Keratinocyte (primary cell): ENCODE measurements at regions not wholly inside any gene's neighbourhood (a gene's known extent, or its start where the extent isn't known, plus 50 kb on each side); places are given as distances from the start of the nearest gene placed in this dataset.

Experiments used
- DNase-seq: peaks from one replicate; pipeline ENCODE4 v3.0.0-alpha.2; 2011; ENCODE audit warnings: low read depth, missing footprints, low spot score
- FAIRE-seq: peaks from 2 replicates; lab custom pipeline; 2011; peaks lifted over from hg19 to GRCh38; lab: Jason Lieb, UNC
- H2AFZ ChIP-seq: 2 replicates; pipeline ENCODE4 v1.6.0; 2012; ENCODE audit warnings: low read length, control low read depth, inconsistent platforms; ENCODE audit not compliant: control insufficient read depth
- H3K27ac ChIP-seq: 2 replicates; pipeline ENCODE4 v1.5.1; 2011; ENCODE audit warnings: low read length; ENCODE audit not compliant: control insufficient read depth, insufficient read depth
- H3K27me3 ChIP-seq: 3 replicates; pipeline ENCODE4 v1.6.0; 2011; ENCODE audit warnings: low read length; ENCODE audit not compliant: control insufficient read depth, insufficient read depth; ENCODE audit errors: extremely low read depth
- H3K36me3 ChIP-seq, 2 experiments: 2 replicates in 1 of 2; 3 replicates in 1 of 2; pipeline ENCODE4 v1.5.1; 2011; ENCODE audit warnings: low read length in 2 of 2, mild to moderate bottlenecking in 1 of 2; ENCODE audit not compliant: control insufficient read depth in 2 of 2, insufficient read depth in 2 of 2; ENCODE audit errors: extremely low read depth in 1 of 2
- H3K4me1 ChIP-seq: 3 replicates; pipeline ENCODE4 v1.5.1; 2011; ENCODE audit warnings: low read length; ENCODE audit not compliant: control insufficient read depth, insufficient read depth; ENCODE audit errors: extremely low read depth
- H3K4me2 ChIP-seq: 3 replicates; pipeline ENCODE4 v1.6.0; 2011; ENCODE audit warnings: low read depth, low read length; ENCODE audit not compliant: control insufficient read depth, insufficient read depth; ENCODE audit errors: extremely low read depth
- H3K4me3 ChIP-seq, 3 experiments: fragments of 200-600 bp in 1 of 3; sonication (generic) in 1 of 3; 2 replicates in 2 of 3; 3 replicates in 1 of 3; pipeline ENCODE4 v1.5.1; 2011 to 2016; ENCODE audit warnings: low read length in 3 of 3, mild to moderate bottlenecking in 3 of 3, control low read depth in 2 of 3, inconsistent platforms in 1 of 3, low read depth in 1 of 3, mixed read lengths in 1 of 3, mixed run types in 1 of 3, moderate library complexity in 1 of 3; ENCODE audit not compliant: control insufficient read depth in 2 of 3, insufficient read depth in 2 of 3; ENCODE audit errors: extremely low read depth in 1 of 3
- H3K79me2 ChIP-seq: 2 replicates; pipeline ENCODE4 v1.6.0; 2012; ENCODE audit warnings: low read length; ENCODE audit not compliant: control insufficient read depth, insufficient read depth
- H3K9ac ChIP-seq: 3 replicates; pipeline ENCODE4 v1.6.0; 2011; ENCODE audit warnings: low read length; ENCODE audit not compliant: control insufficient read depth, insufficient read depth; ENCODE audit errors: extremely low read depth
- H3K9me1 ChIP-seq: 3 replicates; pipeline ENCODE4 v1.6.0; 2011; ENCODE audit warnings: low read length; ENCODE audit not compliant: control insufficient read depth, insufficient read depth; ENCODE audit errors: extremely low read depth
- H3K9me3 ChIP-seq: 2 replicates; pipeline ENCODE4 v1.5.1; 2012; ENCODE audit warnings: low read depth, low read length; ENCODE audit not compliant: control insufficient read depth
- H4K20me1 ChIP-seq: 3 replicates; pipeline ENCODE4 v1.6.0; 2011; ENCODE audit warnings: low read length; ENCODE audit not compliant: control insufficient read depth, insufficient read depth; ENCODE audit errors: extremely low read depth
- EZH2 ChIP-seq: IDR thresholded peaks from one replicate; pipeline ENCODE4 v1.6.1; 2012; ENCODE audit warnings: inconsistent platforms, mild to moderate bottlenecking, low read length, moderate library complexity
- dilution Hi-C: fragments of 300-500 bp; cut with MboI; formaldehyde crosslinking; loops from one replicate; pipeline ENCODE4 v1.7.0; 2020; ENCODE audit warnings: low sequenced_read_pairs; ENCODE audit not compliant: extremely low pct_ligation_motif_present
- TF ChIP-seq, protein P1 (sequence below), 3 experiments: IDR thresholded peaks in 1 of 3; conservative IDR thresholded peaks in 1 of 3; optimal IDR thresholded peaks in 1 of 3; 2 replicates in 2 of 3; 3 replicates in 1 of 3; pipeline versions ENCODE3 to v1.5.1; 2011; ENCODE audit warnings: low read length in 3 of 3, mild to moderate bottlenecking in 3 of 3, moderate library complexity in 2 of 3, control low read depth in 1 of 3, inconsistent platforms in 1 of 3; ENCODE audit not compliant: insufficient read depth in 2 of 3; ENCODE audit errors: extremely low read depth in 1 of 3

DNA sequence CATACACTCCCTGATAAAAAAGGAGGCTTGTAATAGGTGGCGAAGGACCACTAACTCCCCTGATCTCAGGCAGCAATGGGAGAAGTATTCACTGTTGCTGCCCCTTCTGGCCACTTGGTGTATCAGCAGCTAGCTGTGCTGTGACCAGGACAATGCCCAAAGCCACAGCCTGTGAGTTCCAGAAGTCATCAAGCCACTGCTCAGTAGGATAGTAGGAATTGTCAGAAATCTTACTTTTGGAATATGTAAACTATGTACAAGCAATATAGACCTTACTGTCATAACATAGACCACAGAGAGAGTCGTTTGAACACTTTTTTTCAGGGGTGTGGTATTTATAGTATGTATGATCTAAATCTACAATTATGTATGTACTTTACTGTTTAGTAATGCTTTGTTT is 248.3 kb upstream of the CAMK1G start:
- no peaks in the 10 kb centered on the region for H3K36me3 ChIP-seq
- dilution Hi-C loops = no loop called here
- DNase-seq = no peak

DNA sequence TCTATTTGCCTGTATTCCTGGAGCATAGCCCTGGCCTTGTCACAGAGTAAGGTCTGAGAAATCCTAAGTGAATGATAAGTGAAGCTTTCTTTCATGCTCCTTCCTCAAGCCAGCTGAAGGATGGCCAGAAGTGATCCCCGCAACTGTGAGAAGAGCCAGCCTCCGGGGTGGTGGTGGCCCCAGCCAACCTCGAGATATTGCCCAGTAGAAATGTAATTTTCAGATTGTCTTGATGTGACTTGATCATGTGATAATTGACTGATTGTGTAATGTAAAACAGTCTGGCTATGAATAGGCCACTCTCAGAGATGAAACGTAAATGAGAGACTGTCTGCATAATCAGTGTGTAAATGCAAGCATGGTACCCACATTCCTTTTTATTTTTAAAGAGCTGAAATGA is 242.4 kb upstream of the CAMK1G start:
- Histone ChIP-seq H3K9ac (no peak overlapping the region), H3K4me2 (no peak overlapping the region), H3K79me2 (no peaks in the 10 kb centered on the region), H2AFZ (peak overlapping the region; percentile 8), H3K4me1 (peaks cover 7% of the 10 kb centered on the region), H3K9me3 (no peaks in the 10 kb centered on the region), H4K20me1 (no peaks in the 10 kb centered on the region), H3K27me3 (no peaks in the 10 kb centered on the region), H3K4me3 (no peak overlapping the region), H3K27ac (no peak overlapping the region), H3K36me3 (no peaks in the 10 kb centered on the region), H3K9me1 (no peaks in the 10 kb centered on the region)
- FAIRE-seq (peak; percentile 48), DNase-seq (no peak)
- TF ChIP-seq, protein P1, sequence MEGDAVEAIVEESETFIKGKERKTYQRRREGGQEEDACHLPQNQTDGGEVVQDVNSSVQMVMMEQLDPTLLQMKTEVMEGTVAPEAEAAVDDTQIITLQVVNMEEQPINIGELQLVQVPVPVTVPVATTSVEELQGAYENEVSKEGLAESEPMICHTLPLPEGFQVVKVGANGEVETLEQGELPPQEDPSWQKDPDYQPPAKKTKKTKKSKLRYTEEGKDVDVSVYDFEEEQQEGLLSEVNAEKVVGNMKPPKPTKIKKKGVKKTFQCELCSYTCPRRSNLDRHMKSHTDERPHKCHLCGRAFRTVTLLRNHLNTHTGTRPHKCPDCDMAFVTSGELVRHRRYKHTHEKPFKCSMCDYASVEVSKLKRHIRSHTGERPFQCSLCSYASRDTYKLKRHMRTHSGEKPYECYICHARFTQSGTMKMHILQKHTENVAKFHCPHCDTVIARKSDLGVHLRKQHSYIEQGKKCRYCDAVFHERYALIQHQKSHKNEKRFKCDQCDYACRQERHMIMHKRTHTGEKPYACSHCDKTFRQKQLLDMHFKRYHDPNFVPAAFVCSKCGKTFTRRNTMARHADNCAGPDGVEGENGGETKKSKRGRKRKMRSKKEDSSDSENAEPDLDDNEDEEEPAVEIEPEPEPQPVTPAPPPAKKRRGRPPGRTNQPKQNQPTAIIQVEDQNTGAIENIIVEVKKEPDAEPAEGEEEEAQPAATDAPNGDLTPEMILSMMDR (optimal IDR thresholded peaks at IDR 0.05 in 1 of 3, IDR thresholded peaks at IDR 0.05 in 1 of 3, conservative IDR thresholded peaks at IDR 0.05 in 1 of 3; ENCODE audit: extremely low read depth in 1 of 3, insufficient read depth in 2 of 3, low read length in 3 of 3) = no peak
- no peak for TF ChIP-seq EZH2
- dilution Hi-C loops = no loop called here

More for the DNA sequence above, 248.3 kb upstream of the CAMK1G start:
- Histone ChIP-seq H3K9me1 (no peaks in the 10 kb centered on the region), H4K20me1 (no peaks in the 10 kb centered on the region), H3K27ac (no peak overlapping the region), H2AFZ (no peak overlapping the region), H3K27me3 (no peaks in the 10 kb centered on the region), H3K79me2 (no peaks in the 10 kb centered on the region), H3K4me1 (no peaks in the 10 kb centered on the region), H3K9me3 (no peaks in the 10 kb centered on the region), H3K4me3 (no peak overlapping the region), H3K4me2 (no peak overlapping the region), H3K9ac (no peak overlapping the region)
- TF ChIP-seq, protein P1 (optimal IDR thresholded peaks at IDR 0.05 in 1 of 3, IDR thresholded peaks at IDR 0.05 in 1 of 3, conservative IDR thresholded peaks at IDR 0.05 in 1 of 3; ENCODE audit: extremely low read depth in 1 of 3, insufficient read depth in 2 of 3, low read length in 3 of 3) = peak; percentile 79 to 95 (median 92)
- TF ChIP-seq EZH2 = no peak
- FAIRE-seq = peak; percentile 88
